OCI-LY3 (cell line): ENCODE measurements at regions not wholly inside any gene's neighbourhood (a gene's known extent, or its start where the extent isn't known, plus 50 kb on each side); places are given as distances from the start of the nearest gene placed in this dataset.

Experiments used
- EZH2phosphoT487 ChIP-seq: fragments of 200-600 bp; shearing (Covaris generic); IDR thresholded peaks from 2 replicates; pipeline ENCODE4 v1.6.1; 2018; ENCODE audit warnings: antibody characterized with exemption, mixed run types, low read depth
- TF ChIP-seq, protein P1 (sequence below): fragments of 200-600, 300-600 bp; sonication (generic); IDR thresholded peaks from 2 replicates; pipeline ENCODE4 v1.5.1; 2014; ENCODE audit warnings: antibody characterized with exemption, low read length, low read depth

DNA sequence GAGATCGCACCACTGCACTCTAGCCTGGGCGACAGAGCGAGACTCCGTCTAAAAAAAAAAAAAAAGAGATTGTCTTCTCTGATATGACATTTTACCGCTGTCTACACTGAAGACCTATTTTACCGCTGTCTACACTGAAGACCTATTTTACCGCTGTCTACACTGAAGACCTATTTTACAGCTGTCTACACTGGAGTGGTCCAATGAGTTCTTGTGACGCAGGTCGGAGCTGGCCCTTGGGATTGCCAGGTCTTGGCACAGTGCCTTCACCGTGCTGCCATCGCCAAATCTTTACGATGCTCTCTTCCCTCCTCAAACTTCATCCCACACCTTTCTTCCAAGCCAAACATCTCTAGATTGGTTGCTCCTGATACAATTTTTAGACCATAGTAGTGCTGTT lies 183.1 kb upstream of the FAT1 start:
- TF ChIP-seq, protein P1, sequence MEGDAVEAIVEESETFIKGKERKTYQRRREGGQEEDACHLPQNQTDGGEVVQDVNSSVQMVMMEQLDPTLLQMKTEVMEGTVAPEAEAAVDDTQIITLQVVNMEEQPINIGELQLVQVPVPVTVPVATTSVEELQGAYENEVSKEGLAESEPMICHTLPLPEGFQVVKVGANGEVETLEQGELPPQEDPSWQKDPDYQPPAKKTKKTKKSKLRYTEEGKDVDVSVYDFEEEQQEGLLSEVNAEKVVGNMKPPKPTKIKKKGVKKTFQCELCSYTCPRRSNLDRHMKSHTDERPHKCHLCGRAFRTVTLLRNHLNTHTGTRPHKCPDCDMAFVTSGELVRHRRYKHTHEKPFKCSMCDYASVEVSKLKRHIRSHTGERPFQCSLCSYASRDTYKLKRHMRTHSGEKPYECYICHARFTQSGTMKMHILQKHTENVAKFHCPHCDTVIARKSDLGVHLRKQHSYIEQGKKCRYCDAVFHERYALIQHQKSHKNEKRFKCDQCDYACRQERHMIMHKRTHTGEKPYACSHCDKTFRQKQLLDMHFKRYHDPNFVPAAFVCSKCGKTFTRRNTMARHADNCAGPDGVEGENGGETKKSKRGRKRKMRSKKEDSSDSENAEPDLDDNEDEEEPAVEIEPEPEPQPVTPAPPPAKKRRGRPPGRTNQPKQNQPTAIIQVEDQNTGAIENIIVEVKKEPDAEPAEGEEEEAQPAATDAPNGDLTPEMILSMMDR: no peak
- TF ChIP-seq EZH2phosphoT487: no peak
